Astrocyte (in vitro differentiated cells and primary cell): ENCODE measurements at regions not wholly inside any gene's neighbourhood (a gene's known extent, or its start where the extent isn't known, plus 50 kb on each side); places are given as distances from the start of the nearest gene placed in this dataset.

Source experiments
- CTCF ChIP-seq: IDR thresholded peaks from 2 replicates; pipeline ENCODE4 v1.5.1; 2011; ENCODE audit warnings: low read depth, mild to moderate bottlenecking, inconsistent platforms, low read length, moderate library complexity; ENCODE audit not compliant: insufficient read depth
- EZH2 ChIP-seq: IDR thresholded peaks from 2 replicates; pipeline ENCODE4 v1.6.1; 2012; ENCODE audit warnings: mild to moderate bottlenecking, low read length, inconsistent platforms; ENCODE audit not compliant: insufficient read depth

GRCh38 chr9:85484235-85484634 is 257.5 kb downstream of the AGTPBP1 start:
- TF ChIP-seq CTCF (no peak), EZH2 (no peak)
